GM12878 (cell line): ENCODE measurements at regions not wholly inside any gene's neighbourhood (a gene's known extent, or its start where the extent isn't known, plus 50 kb on each side); places are given as distances from the start of the nearest gene placed in this dataset.

Experiments
- CBX3 ChIP-seq: fragments of 200-600 bp; sonication (generic); IDR thresholded peaks from 2 replicates; pipeline ENCODE4 v1.6.1; 2016; ENCODE audit warnings: low read depth, borderline replicate concordance
- CHD4 ChIP-seq: fragments of 200-600 bp; sonication (generic); IDR thresholded peaks from 2 replicates; pipeline ENCODE4 v1.6.1; 2016; ENCODE audit warnings: mild to moderate bottlenecking
- CTCF ChIP-seq, 3 experiments: IDR thresholded peaks in 2 of 3; conservative IDR thresholded peaks in 1 of 3; 2 replicates each; pipeline ENCODE4 v1.5.1; 2011; ENCODE audit warnings: low read depth in 3 of 3, low read length in 3 of 3, mild to moderate bottlenecking in 3 of 3, control low read depth in 2 of 3, moderate library complexity in 2 of 3, inconsistent platforms in 1 of 3, mixed read lengths in 1 of 3; ENCODE audit not compliant: control insufficient read depth in 2 of 3, insufficient read depth in 1 of 3; ENCODE audit errors: extremely low read depth in 1 of 3
- GATAD2B ChIP-seq: fragments of 450-650 bp; conservative IDR thresholded peaks from 2 replicates; pipeline ENCODE4 v1.6.1; 2017; ENCODE audit warnings: low read depth, mild to moderate bottlenecking, moderate library complexity
- MAX ChIP-seq: IDR thresholded peaks from 2 replicates; pipeline ENCODE4 v1.6.1; 2012; ENCODE audit warnings: low read depth, low read length, improper control_type of control experiment
- MEF2A ChIP-seq: IDR thresholded peaks from 2 replicates; pipeline ENCODE4 v1.6.1; 2011; ENCODE audit warnings: low read depth, mild to moderate bottlenecking, low read length, moderate library complexity; ENCODE audit not compliant: insufficient read depth
- NR2F1 ChIP-seq: fragments of 450-650 bp; conservative IDR thresholded peaks from 2 replicates; pipeline ENCODE4 v1.6.1; 2017; ENCODE audit warnings: mild to moderate bottlenecking
- POLR2A ChIP-seq: IDR thresholded peaks from 2 replicates; pipeline ENCODE4 v1.6.1; 2011; ENCODE audit warnings: low read depth, mild to moderate bottlenecking, low read length
- RELA ChIP-seq: fragments of 450-650 bp; IDR thresholded peaks from 2 replicates; pipeline ENCODE4 v1.8.0; 2014; ENCODE audit warnings: borderline replicate concordance; ENCODE audit not compliant: partially characterized antibody
- REST ChIP-seq: IDR thresholded peaks from 2 replicates; pipeline ENCODE4 v1.6.1; 2012; ENCODE audit warnings: mild to moderate bottlenecking, low read depth, low read length
- USF2 ChIP-seq: IDR thresholded peaks from 2 replicates; pipeline ENCODE4 v1.6.1; 2011; ENCODE audit warnings: low read depth, low read length, improper control_type of control experiment, borderline replicate concordance

GRCh38 chrY:7656596-7656995, 745.0 kb upstream of the AMELY start:
- no peak for TF ChIP-seq CTCF (IDR thresholded peaks at IDR 0.05 in 2 of 3, conservative IDR thresholded peaks at IDR 0.05 in 1 of 3; ENCODE audit: control insufficient read depth in 2 of 3, extremely low read depth in 1 of 3, insufficient read depth in 1 of 3, low read depth in 3 of 3, low read length in 3 of 3)
- no peak for TF ChIP-seq POLR2A
- no peak for TF ChIP-seq MAX
- TF ChIP-seq MEF2A, result no peak
- TF ChIP-seq USF2, result no peak
- TF ChIP-seq CBX3, result no peak
- TF ChIP-seq NR2F1, result no peak
- no peak for TF ChIP-seq REST
- TF ChIP-seq RELA, result no peak
- no peak for TF ChIP-seq GATAD2B
- no peak for TF ChIP-seq CHD4
